ENCODE measurements at regions not wholly inside any gene's neighbourhood (a gene's known extent, or its start where the extent isn't known, plus 50 kb on each side); places are given as distances from the start of the nearest gene placed in this dataset.
A peak's percentile ranks its signal among the peaks of the same experiment; 100 is the strongest.

GRCh38 chr11:110524238-110524637 is 94.5 kb downstream of the FDX1 start:
- Histone ChIP-seq H3K9me1 (ENCODE audit: control insufficient read depth, insufficient read depth, low read length) (no peaks in the 10 kb centered on the region), H3K9ac (ENCODE audit: insufficient read depth in 1 of 2, low read depth in 2 of 2, low read length in 2 of 2) (no peak overlapping the region), H2AFZ (ENCODE audit: low read depth, low read length) (no peak overlapping the region), H3K9me3 (replicated peaks; ENCODE audit: control insufficient read depth, insufficient read depth, low read depth, low read length) (no peaks in the 10 kb centered on the region), H3K36me3 (ENCODE audit: control insufficient read depth, insufficient read depth, low read length) (no peaks in the 10 kb centered on the region), H4K20me1 (replicated peaks; ENCODE audit: control insufficient read depth, insufficient read depth, low read length) (no peaks in the 10 kb centered on the region), H3K4me1 (replicated peaks in 1 of 2; ENCODE audit: control insufficient read depth in 2 of 2, insufficient read depth in 2 of 2, low read length in 2 of 2) (no peaks in the 10 kb centered on the region), H3K27ac (ENCODE audit: extremely low read depth, low read depth, low read length) (no peak overlapping the region), H3K4me3 (no peak overlapping the region), H3K4me2 (ENCODE audit: insufficient read depth, low read length) (no peak overlapping the region), H3K27me3 (ENCODE audit: control insufficient read depth in 2 of 2, insufficient read depth in 2 of 2, low read length in 2 of 2) (no peaks in the 10 kb centered on the region), H3K79me2 (ENCODE audit: control insufficient read depth, insufficient read depth, low read length) (no peaks in the 10 kb centered on the region)
- intact Hi-C loops (cut with micrococcal nuclease) (loop anchor here (10.0 kb wide), 1 partner anchor 319 kb away; no protein-coding TSS in a partner anchor), in situ Hi-C loops (cut with MboI) (no loop called here)
- under 1% methylated on average over 6 of the region's 6 CpGs for WGBS (ENCODE audit: insufficient coverage, low coverage, missing lambda C conversion rate)
- TF ChIP-seq ZFX (CRISPR knock-in tag; IDR thresholded peaks at IDR 0.05) (no peak), CHCHD3 (CRISPR knock-in tag; IDR thresholded peaks at IDR 0.05) (no peak)
- no peak for FAIRE-seq
- ATAC-seq, result no peak
- POLR2A ChIA-PET, result no interaction called here
- BruUV-seq (replicated peaks), result no TSS peak
- peak in 1 of 4 experiments; percentile 5 for DNase-seq (ENCODE audit: extremely low read depth in 1 of 4, low spot score in 3 of 4)
- CTCF ChIA-PET (ENCODE audit: low intra/inter-chr PET ratio), result no interaction called here

- Histone ChIP-seq H3K79me2 (ENCODE audit: control insufficient read depth, insufficient read depth, low read length) (no peaks in the 10 kb centered on the region), H4K20me1 (replicated peaks; ENCODE audit: control insufficient read depth, insufficient read depth, low read length) (no peaks in the 10 kb centered on the region), H3K27me3 (ENCODE audit: control insufficient read depth in 2 of 2, insufficient read depth in 2 of 2, low read length in 2 of 2) (no peaks in the 10 kb centered on the region), H3K9me3 (replicated peaks; ENCODE audit: control insufficient read depth, insufficient read depth, low read depth, low read length) (no peaks in the 10 kb centered on the region), H3K4me3 (no peak overlapping the region), H3K9ac (ENCODE audit: insufficient read depth in 1 of 2, low read depth in 2 of 2, low read length in 2 of 2) (no peak overlapping the region), H3K36me3 (ENCODE audit: control insufficient read depth, insufficient read depth, low read length) (no peaks in the 10 kb centered on the region), H3K4me1 (replicated peaks in 1 of 2; ENCODE audit: control insufficient read depth in 2 of 2, insufficient read depth in 2 of 2, low read length in 2 of 2) (no peaks in the 10 kb centered on the region), H2AFZ (ENCODE audit: low read depth, low read length) (no peak overlapping the region), H3K27ac (ENCODE audit: extremely low read depth, low read depth, low read length) (no peak overlapping the region), H3K9me1 (ENCODE audit: control insufficient read depth, insufficient read depth, low read length) (no peaks in the 10 kb centered on the region), H3K4me2 (ENCODE audit: insufficient read depth, low read length) (no peak overlapping the region)
- intact Hi-C loops (cut with micrococcal nuclease) (loop anchor here (10.0 kb wide), 1 partner anchor 321 kb away; no protein-coding TSS in a partner anchor), in situ Hi-C loops (cut with MboI) (no loop called here)
- DNase-seq (ENCODE audit: extremely low read depth in 1 of 4, low spot score in 3 of 4) (peak in 1 of 4 experiments; percentile 1), ATAC-seq (no peak), FAIRE-seq (no peak)
- TF ChIP-seq ZNF384 (IDR thresholded peaks at IDR 0.05; ENCODE audit: low read depth, low read length) (no peak), HLTF (IDR thresholded peaks at IDR 0.05) (no peak)
- whole genome bisulfite sequencing (ENCODE audit: insufficient coverage, low coverage, missing lambda C conversion rate), result 0% methylated on average over 1 of the region's 1 CpG
- BruUV-seq (replicated peaks), result no TSS peak
- ChIA-PET CTCF (ENCODE audit: low intra/inter-chr PET ratio) (no interaction called here), POLR2A (no interaction called here)
Measured at GRCh38 chr11:110525883-110526282, 96.1 kb downstream of the FDX1 start.
